ENCODE measurements at regions not wholly inside any gene's neighbourhood (a gene's known extent, or its start where the extent isn't known, plus 50 kb on each side); places are given as distances from the start of the nearest gene placed in this dataset.

DNA sequence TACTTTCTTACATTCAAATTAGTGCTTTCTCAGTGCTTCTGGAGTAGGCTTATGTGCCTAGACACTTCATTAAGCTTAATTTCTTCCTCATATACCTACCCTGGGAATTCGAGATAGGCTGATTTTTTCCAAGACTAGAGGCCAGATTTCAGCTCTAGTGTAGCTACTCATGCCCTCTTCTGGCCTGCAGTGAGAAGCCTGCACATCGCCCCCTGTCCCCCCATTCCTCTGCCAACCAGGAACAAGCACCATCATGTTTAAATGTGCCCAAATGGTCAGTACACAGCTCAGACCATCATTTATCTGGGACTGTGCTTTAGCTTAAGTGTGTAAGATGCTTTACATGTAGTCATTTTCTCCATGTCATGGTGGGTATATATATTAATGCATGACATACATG, 1218.8 kb upstream of the LRRTM1 start:
- TF ChIP-seq, protein P1, sequence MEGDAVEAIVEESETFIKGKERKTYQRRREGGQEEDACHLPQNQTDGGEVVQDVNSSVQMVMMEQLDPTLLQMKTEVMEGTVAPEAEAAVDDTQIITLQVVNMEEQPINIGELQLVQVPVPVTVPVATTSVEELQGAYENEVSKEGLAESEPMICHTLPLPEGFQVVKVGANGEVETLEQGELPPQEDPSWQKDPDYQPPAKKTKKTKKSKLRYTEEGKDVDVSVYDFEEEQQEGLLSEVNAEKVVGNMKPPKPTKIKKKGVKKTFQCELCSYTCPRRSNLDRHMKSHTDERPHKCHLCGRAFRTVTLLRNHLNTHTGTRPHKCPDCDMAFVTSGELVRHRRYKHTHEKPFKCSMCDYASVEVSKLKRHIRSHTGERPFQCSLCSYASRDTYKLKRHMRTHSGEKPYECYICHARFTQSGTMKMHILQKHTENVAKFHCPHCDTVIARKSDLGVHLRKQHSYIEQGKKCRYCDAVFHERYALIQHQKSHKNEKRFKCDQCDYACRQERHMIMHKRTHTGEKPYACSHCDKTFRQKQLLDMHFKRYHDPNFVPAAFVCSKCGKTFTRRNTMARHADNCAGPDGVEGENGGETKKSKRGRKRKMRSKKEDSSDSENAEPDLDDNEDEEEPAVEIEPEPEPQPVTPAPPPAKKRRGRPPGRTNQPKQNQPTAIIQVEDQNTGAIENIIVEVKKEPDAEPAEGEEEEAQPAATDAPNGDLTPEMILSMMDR (conservative IDR thresholded peaks at IDR 0.05; ENCODE audit: low read depth, low read length): no peak
- TF ChIP-seq EZH2 (IDR thresholded peaks at IDR 0.05; ENCODE audit: low read length, unreplicated experiment): no peak
